ENCODE measurements at regions not wholly inside any gene's neighbourhood (a gene's known extent, or its start where the extent isn't known, plus 50 kb on each side); places are given as distances from the start of the nearest gene placed in this dataset.

DNA sequence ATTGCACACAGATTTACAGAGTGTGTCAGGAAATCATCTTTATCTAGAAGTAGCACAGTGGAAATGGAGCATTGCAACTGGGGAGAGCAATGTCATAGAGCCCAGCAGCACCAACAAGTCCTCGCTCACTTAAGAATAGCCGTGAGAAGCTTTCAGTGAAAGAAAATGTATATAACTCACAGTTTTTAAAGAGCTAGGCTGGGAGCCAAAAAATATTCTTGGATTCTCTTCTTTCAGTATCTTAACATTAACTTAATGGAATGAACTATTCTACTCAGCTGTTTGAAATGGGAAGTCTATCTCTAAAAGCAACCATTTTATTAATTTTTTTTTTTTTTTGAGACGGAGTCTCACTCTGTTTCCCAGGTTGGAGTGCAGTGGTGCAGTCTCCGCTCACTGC is 329.6 kb downstream of the COG6 start:
- TF ChIP-seq, protein P1, sequence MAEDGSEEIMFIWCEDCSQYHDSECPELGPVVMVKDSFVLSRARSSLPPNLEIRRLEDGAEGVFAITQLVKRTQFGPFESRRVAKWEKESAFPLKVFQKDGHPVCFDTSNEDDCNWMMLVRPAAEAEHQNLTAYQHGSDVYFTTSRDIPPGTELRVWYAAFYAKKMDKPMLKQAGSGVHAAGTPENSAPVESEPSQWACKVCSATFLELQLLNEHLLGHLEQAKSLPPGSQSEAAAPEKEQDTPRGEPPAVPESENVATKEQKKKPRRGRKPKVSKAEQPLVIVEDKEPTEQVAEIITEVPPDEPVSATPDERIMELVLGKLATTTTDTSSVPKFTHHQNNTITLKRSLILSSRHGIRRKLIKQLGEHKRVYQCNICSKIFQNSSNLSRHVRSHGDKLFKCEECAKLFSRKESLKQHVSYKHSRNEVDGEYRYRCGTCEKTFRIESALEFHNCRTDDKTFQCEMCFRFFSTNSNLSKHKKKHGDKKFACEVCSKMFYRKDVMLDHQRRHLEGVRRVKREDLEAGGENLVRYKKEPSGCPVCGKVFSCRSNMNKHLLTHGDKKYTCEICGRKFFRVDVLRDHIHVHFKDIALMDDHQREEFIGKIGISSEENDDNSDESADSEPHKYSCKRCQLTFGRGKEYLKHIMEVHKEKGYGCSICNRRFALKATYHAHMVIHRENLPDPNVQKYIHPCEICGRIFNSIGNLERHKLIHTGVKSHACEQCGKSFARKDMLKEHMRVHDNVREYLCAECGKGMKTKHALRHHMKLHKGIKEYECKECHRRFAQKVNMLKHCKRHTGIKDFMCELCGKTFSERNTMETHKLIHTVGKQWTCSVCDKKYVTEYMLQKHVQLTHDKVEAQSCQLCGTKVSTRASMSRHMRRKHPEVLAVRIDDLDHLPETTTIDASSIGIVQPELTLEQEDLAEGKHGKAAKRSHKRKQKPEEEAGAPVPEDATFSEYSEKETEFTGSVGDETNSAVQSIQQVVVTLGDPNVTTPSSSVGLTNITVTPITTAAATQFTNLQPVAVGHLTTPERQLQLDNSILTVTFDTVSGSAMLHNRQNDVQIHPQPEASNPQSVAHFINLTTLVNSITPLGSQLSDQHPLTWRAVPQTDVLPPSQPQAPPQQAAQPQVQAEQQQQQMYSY (CRISPR knock-in tag; IDR thresholded peaks at IDR 0.05) = no peak
- TF ChIP-seq, protein P2, sequence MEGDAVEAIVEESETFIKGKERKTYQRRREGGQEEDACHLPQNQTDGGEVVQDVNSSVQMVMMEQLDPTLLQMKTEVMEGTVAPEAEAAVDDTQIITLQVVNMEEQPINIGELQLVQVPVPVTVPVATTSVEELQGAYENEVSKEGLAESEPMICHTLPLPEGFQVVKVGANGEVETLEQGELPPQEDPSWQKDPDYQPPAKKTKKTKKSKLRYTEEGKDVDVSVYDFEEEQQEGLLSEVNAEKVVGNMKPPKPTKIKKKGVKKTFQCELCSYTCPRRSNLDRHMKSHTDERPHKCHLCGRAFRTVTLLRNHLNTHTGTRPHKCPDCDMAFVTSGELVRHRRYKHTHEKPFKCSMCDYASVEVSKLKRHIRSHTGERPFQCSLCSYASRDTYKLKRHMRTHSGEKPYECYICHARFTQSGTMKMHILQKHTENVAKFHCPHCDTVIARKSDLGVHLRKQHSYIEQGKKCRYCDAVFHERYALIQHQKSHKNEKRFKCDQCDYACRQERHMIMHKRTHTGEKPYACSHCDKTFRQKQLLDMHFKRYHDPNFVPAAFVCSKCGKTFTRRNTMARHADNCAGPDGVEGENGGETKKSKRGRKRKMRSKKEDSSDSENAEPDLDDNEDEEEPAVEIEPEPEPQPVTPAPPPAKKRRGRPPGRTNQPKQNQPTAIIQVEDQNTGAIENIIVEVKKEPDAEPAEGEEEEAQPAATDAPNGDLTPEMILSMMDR (IDR thresholded peaks at IDR 0.05) = no peak
